ENCODE measurements at regions not wholly inside any gene's neighbourhood (a gene's known extent, or its start where the extent isn't known, plus 50 kb on each side); places are given as distances from the start of the nearest gene placed in this dataset.

GRCh38 chr7:46745707-46746090 is 824.6 kb upstream of the IGFBP3 start:
- CTCF ChIA-PET (ENCODE audit: partially characterized antibody), result no interaction called here
- WGBS, 2 experiments (ENCODE audit: extremely low coverage in 1 of 2, insufficient coverage in 1 of 2, insufficient read length in 1 of 2, insufficient replicate concordance in 2 of 2, low coverage in 1 of 2, low lambda C conversion rate in 2 of 2, missing lambda C conversion rate in 1 of 2), result 92% methylated on average over 3 of the region's 3 CpGs; no CpG with 5 or more reads in 1 of the 2 experiments
- H2AFZ ChIP-seq (ENCODE audit: low read length), result no peak overlapping the region
- TF ChIP-seq EGR1 (IDR thresholded peaks at IDR 0.05; ENCODE audit: borderline replicate concordance, low read depth, low read length) (no peak), ATF2 (IDR thresholded peaks at IDR 0.05; ENCODE audit: low read length) (no peak), KDM5A (IDR thresholded peaks at IDR 0.05; ENCODE audit: low read length) (no peak), RFX5 (IDR thresholded peaks at IDR 0.05; ENCODE audit: borderline replicate concordance, low read depth, low read length) (no peak), HDAC6 (IDR thresholded peaks at IDR 0.05; ENCODE audit: low read depth, low read length) (no peak), ATF3 (IDR thresholded peaks at IDR 0.05; ENCODE audit: insufficient read depth, low read depth, low read length) (no peak), CREB1 (IDR thresholded peaks at IDR 0.05) (no peak)

More at GRCh38 chr7:46745707-46746090, 824.6 kb upstream of the IGFBP3 start:
- Histone ChIP-seq H3K4me1 (replicated peaks in 1 of 4; ENCODE audit: control insufficient read depth in 3 of 4, insufficient read depth in 4 of 4, low read length in 3 of 4) (no peaks in the 10 kb centered on the region), H2BK5ac (ENCODE audit: low read depth, low read length) (no peak overlapping the region), H3K27ac (ENCODE audit: low read depth, low read length) (no peak overlapping the region), H4K5ac (ENCODE audit: insufficient read length, low read depth, low read length) (no peak overlapping the region), H3K14ac (ENCODE audit: insufficient read length) (no peak overlapping the region), H3K79me2 (ENCODE audit: control insufficient read depth in 1 of 2, insufficient read depth in 2 of 2, low read length in 2 of 2) (no peaks in the 10 kb centered on the region), H4K20me1 (replicated peaks in 1 of 2; ENCODE audit: control insufficient read depth in 1 of 2, insufficient read depth in 2 of 2, low read length in 2 of 2) (no peaks in the 10 kb centered on the region), H3K4me3 (ENCODE audit: extremely low read depth in 1 of 4, insufficient read depth in 2 of 4, low read depth in 3 of 4, low read length in 4 of 4) (no peak overlapping the region), H4K8ac (ENCODE audit: extremely low read depth, insufficient read depth, low read length) (no peak overlapping the region), H2AK5ac (ENCODE audit: low read depth, low read length) (no peak overlapping the region), H3K23me2 (ENCODE audit: low read depth, low read length) (no peaks in the 10 kb centered on the region), H3K36me3 (ENCODE audit: control insufficient read depth in 2 of 4, insufficient read depth in 4 of 4, low read length in 3 of 4) (no peaks in the 10 kb centered on the region), H3K56ac (replicated peaks; ENCODE audit: insufficient read length, low read depth, low read length) (no peak overlapping the region), H3K23ac (ENCODE audit: insufficient read length) (no peak overlapping the region), H4K91ac (replicated peaks; ENCODE audit: insufficient read length, low read length) (no peak overlapping the region), H3K79me1 (ENCODE audit: low read depth, low read length) (no peaks in the 10 kb centered on the region), H2BK120ac (replicated peaks; ENCODE audit: low read depth, low read length) (no peak overlapping the region), H3K9me3 (ENCODE audit: insufficient read depth in 2 of 2, low read depth in 1 of 2, low read length in 1 of 2) (no peaks in the 10 kb centered on the region), H3K9ac (replicated peaks in 1 of 4; ENCODE audit: extremely low read depth in 1 of 4, low read depth in 3 of 4, low read length in 3 of 4) (no peak overlapping the region), H3K18ac (ENCODE audit: extremely low read depth, low read length) (no peak overlapping the region), H2BK20ac (ENCODE audit: low read length) (no peak overlapping the region), H3K4ac (replicated peaks; ENCODE audit: insufficient read length, low read depth, low read length) (no peak overlapping the region), H3K4me2 (ENCODE audit: insufficient read depth in 1 of 2, low read depth in 2 of 2, low read length in 2 of 2) (no peak overlapping the region), H2BK15ac (ENCODE audit: low read length) (no peak overlapping the region), H3K27me3 (replicated peaks in 1 of 4; ENCODE audit: control insufficient read depth in 3 of 4, extremely low read depth in 1 of 4, insufficient read depth in 3 of 4, low read length in 3 of 4) (no peaks in the 10 kb centered on the region), H2BK12ac (ENCODE audit: low read depth, low read length) (no peak overlapping the region)
- FAIRE-seq, result no peak
- POLR2A ChIA-PET (ENCODE audit: partially characterized antibody), result no interaction called here
- no peak for DNase-seq (ENCODE audit: low read depth in 1 of 2, low spot score in 2 of 2)

Data from H1 (cell line).